Stimulated activated CD4-positive, alpha-beta T cell treated with anti-CD3 and anti-CD28 coated beads, Interleukin-2, amount 100 ng/mL, for 48 hours (primary cell): ENCODE measurements at regions not wholly inside any gene's neighbourhood (a gene's known extent, or its start where the extent isn't known, plus 50 kb on each side); places are given as distances from the start of the nearest gene placed in this dataset.

Experiments used
- DNase-seq, 2 donors: peaks; one replicate each; pipeline ENCODE4 v3.0.0-alpha.2; 2020

DNA sequence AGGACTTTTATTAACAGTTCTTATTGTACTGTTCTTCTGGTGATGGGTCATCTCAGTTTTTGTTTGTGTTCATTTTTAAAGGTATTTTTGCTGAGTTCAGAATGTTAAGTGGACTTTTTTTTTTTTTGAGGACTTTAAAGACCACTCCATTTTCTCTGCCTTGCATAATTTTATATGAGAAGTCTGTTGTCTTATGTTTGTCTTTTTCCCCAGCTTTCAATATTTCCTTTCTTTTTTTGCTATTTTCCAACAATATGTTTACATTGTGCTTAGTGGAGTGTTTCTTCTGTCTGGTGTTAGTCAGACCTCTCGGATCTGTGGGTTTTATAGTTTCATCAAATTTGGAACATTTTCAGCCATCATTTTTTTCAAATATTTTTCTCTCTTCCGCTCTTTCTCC is 290.0 kb upstream of the TNRC6C start:
- DNase-seq = no peak

DNA sequence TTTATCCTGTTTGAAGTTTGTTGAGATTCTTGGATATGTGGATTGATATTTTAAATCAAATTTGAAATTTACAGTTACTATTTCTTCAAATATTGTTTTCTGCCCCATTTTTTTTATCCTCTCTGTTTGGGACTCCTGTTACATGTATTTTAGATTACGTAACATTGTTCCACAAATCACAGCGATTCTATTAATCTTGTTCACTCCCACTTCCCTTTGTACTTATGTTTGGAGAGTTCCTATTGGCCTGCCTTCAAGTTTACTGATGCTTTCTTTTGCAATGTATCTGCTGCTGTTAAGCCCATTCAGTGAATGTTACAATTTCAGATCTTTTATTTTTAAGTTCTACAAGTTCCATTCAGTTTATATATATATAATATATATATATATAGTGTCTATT is 288.3 kb upstream of the TNRC6C start:
- no peak for DNase-seq

DNA sequence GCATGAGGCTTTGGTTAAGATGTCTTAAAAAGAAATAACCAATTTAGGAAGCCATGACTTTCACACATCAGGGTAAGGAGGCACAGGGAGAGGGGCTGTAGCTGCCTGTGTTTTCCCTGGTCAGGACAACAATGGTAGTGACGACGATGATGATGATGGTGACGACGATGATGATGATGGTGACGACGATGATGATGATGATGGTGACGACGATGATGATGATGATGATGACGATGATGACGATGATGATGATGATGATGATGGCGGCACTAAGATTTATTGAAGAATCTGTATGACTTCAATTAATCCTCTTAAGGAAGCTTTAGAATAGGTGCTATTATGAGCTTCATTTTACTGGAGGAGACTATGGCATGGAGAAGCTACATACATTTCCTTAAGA is 284.1 kb upstream of the TNRC6C start:
- no peak for DNase-seq

DNA sequence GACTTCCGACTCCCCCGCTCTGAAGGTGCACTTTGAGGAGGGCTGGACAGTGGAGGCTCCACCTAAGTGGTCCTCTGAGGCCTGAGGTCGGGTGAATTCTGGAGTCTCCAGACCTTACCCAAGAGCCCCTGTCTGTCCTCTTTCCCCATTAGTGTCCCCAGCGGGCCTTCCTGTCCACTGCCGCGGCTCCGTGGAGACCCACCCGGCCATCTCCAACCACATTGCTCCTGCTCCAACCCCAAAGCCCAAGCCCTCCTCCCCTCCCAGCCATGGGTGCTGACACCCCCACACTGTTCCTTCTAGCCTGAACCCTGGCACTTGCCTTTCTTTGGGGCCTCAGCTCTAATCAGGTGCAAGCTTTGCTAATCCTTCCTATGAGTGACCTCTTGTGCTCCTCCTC is 283.1 kb upstream of the TNRC6C start:
- no peak for DNase-seq

DNA sequence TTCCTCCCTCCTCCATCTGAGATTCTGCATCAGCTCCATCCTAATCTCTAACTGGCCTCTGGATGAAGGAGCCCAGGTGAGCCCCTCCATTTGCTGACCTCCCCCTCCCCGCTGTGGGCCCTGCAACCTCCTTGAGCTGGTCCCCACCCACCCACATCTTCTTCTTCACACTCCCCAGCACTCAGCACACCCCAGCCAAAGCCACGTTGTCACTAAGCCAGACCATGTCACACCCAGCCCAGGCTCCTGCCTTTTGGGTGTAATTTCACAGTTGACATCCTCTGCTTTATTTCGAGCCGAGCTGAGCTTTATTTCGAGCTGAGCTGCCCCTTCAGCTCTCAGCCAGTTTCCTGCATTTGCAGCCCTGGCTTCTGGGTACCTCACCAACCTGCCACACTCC is 282.7 kb upstream of the TNRC6C start:
- DNase-seq = no peak

DNA sequence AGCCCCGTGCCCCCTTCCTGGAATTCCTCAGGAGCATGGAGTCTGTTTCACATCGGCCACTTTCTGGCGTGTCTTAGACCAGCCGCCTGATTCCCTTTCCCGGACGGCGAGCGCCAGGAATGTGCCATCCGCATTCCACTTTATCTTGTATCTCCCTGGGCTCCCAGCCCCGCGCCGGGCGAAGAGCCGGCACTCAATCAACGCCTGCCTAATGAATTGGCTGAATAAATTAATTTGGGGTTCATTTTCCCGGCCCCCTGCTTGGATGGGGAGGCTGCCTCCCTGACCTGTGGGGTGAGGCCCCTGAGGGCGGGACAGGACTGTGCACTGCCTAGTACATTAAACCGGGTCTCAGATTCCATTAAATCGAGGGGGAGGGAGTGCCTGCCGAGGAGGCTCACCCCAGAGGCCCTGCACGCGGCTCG is 282.3 kb upstream of the TNRC6C start:
- DNase-seq = no peak

DNA sequence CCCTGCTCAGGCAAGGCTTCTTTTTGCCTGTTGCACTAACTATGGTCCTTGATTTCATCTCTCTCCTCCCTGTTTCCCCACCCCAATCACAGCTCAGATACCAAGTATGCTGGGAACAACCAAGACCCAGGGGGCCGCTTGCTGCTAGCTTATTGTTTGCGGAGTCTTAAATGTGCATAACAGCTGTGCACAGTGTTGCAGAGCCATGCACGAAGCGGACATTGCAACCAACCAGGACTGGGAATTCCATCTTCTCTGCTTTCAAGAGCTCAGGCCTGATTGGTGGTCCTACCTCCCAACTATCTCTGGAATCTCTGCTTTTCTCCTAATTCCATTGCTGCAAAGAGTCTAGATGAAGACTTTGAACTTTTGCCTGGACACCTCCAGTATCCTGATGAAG is 281.3 kb upstream of the TNRC6C start:
- no peak for DNase-seq

DNA sequence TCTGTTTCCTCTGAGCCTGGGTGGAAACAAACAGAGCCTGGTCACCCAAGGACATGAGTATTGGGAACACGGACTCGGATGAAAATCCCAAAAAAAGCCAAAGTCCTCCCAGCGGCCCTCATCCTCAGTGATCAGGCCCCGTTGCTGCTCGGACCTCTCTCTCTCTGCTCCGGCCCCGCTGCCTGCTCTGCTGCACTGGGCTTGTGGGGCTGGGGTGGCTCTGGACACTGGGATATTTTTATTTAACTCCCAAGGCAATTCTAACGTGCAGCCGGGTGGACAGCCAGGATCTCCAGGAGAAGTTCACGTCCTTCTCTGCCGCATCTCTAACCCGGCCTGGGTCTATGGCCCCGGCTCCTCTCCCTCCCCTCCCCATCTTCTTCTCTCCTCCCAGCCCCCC is 280.9 kb upstream of the TNRC6C start:
- DNase-seq = no peak

DNA sequence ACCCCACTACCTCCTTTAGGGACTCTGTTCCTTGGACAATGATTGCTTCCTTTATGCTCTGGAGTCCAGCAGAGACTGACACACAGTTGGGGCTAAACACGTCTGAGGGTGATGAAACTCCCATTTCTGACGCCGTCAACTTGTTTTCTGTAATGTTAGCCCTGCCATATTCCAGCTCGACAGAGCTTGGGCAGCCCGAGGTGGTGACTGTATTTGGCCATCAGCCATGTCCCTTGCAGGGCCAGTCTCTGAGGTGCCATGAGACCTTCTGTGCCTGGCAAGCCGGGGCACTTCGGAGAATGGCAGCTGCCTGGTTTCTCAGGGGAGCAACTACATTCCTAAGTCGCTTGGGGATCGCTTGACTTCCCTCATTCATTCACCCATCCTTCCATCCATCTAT is 278.9 kb upstream of the TNRC6C start:
- no peak for DNase-seq

DNA sequence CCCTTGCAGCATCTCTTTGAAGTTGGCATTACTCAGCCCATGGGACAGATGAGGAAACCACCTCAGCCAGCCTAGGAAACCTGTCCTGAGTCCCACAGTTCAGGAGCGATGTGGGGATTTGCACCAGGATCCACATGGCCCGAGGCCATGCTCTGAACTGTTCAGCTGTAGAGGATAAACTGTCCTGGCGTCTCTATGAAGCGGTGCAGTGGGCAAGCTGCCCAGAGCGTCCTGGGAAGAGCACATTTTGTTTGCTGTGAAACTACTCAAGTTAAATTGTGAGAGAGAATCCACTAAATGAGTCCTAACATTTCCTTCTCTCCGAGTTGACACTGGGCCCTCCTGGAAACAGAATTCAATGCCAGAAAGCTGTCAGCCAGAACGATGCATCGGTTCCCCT is 276.6 kb upstream of the TNRC6C start:
- DNase-seq = no peak

DNA sequence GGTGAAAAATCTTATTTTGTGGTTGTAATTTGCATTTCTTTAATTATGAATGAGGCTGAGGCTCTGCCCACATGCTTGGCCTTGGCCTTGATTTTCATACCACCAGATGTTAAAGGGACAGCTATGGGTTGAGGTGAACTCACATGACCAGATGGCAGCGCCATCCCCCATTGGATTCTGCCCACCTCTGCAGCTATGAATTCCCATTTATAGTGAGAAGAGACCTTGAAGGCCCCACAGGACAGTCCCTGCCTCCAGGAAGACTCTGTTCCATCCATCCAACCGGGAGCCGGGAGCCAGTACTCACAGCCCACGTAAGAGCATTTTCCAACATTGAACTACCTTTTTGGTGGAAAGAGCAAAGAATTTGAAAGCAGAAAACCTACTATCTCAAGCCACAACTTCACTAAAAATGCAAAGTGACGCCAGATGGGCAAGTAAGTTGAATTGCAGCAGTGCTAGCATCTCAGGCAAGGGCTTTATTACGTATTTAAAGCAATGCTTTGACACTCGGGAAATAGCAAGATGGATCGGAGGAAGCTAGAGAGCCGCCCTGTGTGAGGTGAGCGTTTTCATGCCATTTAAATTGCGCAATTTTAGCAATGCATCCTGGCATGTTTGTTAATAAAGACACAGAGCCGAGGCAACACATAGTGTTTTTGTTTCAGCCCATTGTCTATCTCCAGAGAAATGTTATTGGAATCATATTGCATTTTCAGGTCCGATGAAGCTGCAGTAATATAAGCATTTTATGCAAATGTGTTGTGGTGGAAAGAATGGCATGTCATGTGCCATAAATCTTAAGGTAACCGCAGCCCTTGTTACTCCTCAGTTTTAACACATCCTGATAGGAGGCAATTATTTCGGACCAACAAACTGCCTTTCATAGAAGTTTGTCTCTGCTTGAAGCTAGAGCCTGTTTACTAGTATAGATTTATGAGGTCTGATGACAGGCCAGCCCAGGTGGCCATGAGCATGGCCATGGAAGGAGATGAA is 273.4 kb upstream of the TNRC6C start:
- no peak for DNase-seq

DNA sequence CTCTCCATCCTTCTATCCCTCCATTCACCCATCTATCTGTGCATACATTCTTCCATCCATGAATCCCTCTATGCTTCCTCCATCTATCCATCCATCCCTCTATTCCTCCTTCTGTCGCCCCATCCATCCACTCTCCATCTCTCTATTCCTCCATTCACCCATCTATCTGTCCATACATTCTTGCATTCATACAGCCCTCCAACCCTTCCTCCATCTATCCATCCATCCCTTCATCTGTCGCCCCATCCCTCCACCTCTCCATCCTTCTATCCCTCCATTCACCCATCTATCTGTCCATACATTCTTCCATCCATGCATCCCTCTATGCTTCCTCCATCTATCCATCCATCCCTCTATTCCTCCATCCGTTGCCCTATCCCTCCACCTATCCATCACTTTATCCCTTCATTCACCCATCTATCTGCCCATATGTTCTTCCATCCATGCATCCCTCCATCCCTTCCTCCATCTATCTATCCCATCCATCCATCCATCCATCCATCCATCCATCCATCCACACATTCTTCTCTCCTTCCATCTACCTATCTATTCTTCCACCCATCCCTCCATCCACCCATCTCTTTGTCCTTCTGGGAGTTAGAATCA is 272.5 kb upstream of the TNRC6C start:
- DNase-seq = no peak

DNA sequence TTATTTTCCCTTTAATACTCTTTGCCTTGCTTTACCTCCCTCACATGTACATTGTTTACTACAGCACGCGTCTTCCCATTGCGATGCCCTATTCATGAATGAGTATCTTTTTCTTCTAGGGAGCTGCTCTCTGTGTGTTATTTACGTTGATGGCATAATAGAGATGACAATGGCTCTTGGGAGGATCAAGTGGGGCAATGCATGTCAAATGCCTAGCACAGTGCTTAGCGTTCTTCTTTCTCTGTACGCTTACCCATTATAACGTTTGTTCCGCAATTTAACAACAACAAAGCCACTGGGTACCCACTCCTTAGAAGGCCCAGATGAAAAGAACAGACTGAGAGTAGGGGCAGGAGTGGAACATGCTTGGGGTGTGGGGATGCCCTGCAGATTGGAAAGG is 271.6 kb upstream of the TNRC6C start:
- DNase-seq = no peak

DNA sequence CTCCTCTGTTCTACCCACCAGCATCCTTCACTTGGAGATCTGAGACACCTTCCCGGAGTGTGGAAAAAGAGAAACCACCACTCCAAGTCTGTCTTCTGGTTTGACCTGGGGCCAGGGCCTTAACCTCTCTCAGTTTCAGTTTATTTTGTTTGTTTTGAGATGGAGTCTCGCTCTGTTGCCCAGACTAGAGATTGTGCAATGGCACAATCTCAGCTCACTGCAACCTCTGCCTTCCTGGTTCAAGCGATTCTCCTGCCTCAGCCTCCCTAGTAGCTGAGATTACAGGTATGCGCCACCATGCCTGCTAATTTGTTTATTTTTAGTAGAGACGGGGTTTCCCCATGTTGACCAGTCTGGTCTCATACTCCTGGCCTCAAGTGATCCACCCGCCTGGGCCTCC is 271.1 kb upstream of the TNRC6C start:
- DNase-seq = no peak

DNA sequence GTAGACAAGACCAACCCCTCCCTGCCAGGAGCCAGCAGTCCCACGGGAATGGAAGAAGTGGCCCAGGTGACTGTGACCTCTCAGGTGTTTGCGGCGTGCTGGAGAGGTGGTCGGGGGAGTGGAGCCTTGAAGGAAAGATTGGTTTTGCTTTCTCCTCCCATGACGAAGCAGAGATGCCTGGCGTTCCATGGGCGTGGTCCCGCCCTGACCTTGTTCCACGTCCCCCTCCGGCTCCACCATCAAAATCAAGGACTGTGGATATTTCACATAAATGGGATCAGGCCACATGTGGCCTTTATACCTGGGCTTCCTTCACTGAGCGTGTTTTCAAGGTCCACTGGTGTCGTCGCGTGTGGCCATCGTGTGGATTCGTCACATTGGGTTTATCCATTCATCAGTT is 270.6 kb upstream of the TNRC6C start:
- no peak for DNase-seq

DNA sequence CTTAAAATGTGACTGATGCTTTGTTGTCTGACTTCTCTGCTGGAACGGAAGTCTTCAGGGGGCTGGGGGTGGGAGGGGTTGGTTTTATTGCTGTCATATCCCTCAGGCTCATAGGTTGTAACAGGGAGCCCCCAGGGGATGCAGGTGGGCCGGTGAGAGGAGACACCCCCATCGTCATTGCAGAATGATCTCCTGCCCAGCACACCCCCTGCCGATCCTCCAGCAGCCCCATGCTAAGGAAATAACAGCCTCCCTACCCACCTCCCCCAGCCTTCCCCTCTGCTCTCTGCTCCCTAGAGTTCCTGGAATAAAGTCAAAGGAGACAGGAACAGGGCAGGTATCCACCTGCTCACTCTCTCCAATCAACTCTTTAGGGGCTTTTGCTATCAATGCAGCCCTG is 270.1 kb upstream of the TNRC6C start:
- no peak for DNase-seq

DNA sequence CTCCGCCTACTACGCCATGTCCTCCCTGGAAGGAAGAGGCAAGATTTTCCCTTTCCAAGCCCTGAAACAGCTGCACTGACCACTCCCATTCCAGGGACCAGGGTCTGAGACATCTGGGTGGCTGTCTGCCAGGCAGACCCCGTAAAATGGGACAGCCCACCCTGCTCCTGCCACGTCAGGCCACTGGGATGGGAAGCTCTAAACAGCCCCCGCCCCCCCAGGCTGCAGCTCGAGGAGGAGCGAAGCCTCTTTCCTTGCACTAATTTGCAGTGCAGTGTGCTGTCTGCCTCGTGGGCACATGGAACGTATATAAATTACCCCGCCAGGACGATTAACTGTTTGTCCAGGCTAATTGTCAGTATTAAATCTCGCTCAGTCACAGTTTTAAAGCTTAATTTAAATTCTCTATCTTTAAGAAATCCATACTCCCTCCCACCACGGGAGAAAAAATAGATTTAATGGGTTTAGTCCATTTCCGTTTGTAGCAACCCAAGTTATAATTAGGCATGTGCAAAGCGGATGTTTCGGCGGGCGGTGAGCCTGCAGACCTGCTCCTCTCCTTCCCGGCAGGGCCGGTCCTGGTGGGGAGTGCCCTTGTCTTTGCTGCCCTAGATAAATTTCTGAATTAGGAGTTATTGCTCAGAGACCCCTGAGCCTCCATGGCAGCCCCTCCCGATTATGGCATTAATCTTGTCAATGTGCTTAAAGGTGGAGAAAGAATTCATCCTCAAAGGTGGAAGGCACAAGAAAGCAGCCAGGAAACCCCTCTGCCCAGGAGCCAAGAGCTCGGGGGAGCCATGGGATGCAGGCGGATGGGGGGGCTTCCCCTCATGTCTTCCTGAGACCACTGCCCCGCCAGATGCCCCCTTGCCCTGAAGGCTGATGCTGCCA is 268.0 kb upstream of the TNRC6C start:
- no peak for DNase-seq

DNA sequence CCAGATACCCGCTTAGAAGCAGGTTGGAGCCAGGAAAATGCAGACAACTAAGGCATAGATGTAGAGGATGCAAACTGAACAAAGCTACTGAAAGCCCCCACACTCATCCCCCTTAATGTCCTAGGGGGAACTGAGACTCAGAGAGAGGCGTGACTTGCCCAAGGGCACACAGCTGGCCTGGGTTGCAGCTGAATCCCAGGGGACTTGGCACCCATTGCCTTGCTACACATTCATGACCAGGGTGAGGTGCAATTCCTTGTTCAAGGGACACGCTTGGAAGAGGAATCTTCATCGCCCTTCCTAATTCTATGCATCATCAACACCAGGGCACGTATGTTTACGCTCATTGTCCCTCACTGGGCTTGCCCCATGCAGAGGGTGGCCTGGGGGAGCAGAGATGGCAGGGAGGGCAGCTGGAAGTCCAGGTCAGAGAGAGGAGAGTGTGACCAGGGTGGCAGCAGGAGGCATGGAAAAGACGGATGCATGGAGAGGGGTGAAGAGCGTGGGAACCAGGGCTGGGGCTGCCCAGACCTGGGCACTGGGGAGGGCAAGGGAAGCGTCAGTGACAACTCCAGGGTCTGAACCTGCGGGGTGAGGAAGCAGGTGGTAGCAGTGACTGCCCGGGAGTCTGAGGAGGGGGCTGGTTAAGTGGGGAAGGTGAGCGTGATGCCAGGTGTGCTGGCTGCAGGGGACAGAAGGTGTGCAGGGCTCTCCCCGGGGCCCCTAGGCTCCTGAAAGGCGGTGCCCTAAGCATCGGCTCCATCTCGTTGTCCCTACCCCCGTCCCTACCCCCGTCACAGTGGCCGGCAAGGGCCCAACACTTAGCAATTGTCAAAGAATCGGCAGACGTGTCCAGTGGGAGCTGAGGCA is 267.1 kb upstream of the TNRC6C start:
- no peak for DNase-seq

DNA sequence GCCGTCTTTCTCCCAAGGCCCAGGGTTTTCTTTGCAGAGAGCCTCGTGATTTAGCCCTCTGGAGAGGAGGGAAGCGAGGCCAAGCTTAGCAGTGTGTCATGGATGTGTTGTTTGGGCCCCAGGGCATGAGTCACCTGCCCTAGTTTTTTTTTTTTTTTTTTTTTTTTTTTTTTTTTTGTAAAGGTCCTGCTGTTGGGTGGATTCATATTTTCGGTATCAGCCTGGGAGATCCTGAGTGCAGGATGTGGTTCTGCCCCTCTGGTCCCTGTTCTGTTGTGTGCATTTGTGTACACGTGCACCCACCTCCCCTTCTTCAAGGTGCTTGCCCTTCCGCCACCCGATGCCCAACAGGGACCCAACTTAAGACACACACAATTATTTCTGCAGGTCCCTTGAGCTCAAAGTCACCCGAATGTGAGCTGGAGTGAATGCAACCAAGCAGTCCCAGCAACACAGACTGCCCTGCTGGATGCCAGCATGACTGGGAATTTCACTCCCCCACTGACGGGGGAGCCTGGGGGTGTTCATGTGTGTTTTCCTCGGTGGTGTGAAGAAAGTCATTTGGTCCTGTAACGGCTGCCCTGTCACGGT is 265.8 kb upstream of the TNRC6C start:
- DNase-seq = no peak

DNA sequence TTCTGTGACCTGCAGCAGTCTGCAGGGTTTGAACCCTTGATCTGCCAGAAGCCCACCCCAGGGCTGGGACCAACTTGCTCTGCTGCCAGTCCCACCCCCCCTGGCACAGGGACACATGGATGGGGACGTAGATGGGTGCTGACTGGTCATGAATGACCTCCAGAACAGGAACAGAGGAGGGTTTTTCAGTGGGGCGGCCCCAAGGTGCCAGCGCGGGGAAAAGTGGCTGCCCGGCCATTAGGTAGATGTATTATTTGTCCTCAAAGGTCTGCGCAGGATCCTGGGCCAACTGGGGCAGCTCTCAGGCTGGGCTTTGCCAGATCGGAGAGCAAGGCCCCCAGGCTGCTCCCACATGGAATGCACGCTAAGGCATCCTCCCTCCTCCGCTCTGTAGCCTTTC is 265.2 kb upstream of the TNRC6C start:
- DNase-seq = no peak

DNA sequence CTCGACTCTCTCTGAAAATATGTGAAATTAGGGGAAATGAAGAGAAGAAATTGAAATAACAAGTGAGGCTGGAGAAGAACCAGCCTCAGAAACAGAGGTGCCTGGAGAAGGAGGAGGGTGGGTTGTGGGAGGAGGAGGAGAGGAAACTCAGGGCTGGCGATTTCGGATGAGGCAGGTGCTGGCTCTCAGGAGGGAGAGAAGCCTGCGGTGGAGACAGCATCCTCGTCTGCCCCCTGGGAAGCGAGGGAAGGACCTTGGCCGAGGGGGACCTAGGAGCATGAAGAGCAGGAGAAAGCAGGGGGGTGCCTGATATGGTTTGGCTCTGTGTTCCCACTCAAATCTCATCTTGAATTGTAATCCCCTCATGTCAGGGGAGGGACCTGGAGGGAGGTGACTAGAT is 264.7 kb upstream of the TNRC6C start:
- DNase-seq = no peak
